ENCODE measurements at regions not wholly inside any gene's neighbourhood (a gene's known extent, or its start where the extent isn't known, plus 50 kb on each side); places are given as distances from the start of the nearest gene placed in this dataset.

- TF ChIP-seq CTCF (IDR thresholded peaks at IDR 0.05) (no peak), EZH2 (IDR thresholded peaks at IDR 0.05) (no peak)
Observed at GRCh38 chr10:55474258-55474657, 673.2 kb upstream of the PCDH15 start.

All from neural progenitor cell (in vitro differentiated cells).